ENCODE measurements at regions not wholly inside any gene's neighbourhood (a gene's known extent, or its start where the extent isn't known, plus 50 kb on each side); places are given as distances from the start of the nearest gene placed in this dataset.

- H3K36me3 ChIP-seq (ENCODE audit: low read depth, low read length), result no peaks in the 10 kb centered on the region
- no peak for ATAC-seq
- no peaks in the 10 kb centered on the region for H3K27me3 ChIP-seq (ENCODE audit: low read length)
- BruUV-seq (replicated peaks), result no TSS peak
- H3K9me3 ChIP-seq (ENCODE audit: low read length), result no peaks in the 10 kb centered on the region; the same call in 1 of the 2 replicates
- no peak overlapping the region for H3K4me3 ChIP-seq (ENCODE audit: low read length)
- ChIA-PET POLR2A (ENCODE audit: unreplicated experiment) (no interaction called here), CTCF (no interaction called here)
- no peaks in the 10 kb centered on the region for H3K4me1 ChIP-seq (ENCODE audit: insufficient read depth, low read length)
- no peaks in the 10 kb centered on the region for H3K79me2 ChIP-seq (ENCODE audit: low read length)
- H3K9me2 ChIP-seq (replicated peaks; ENCODE audit: low read length), result no peaks in the 10 kb centered on the region
- H2AFZ ChIP-seq (ENCODE audit: low read length), result no peak overlapping the region
- TF ChIP-seq EZH2 (IDR thresholded peaks at IDR 0.05; ENCODE audit: low read length, unreplicated experiment), result no peak
- no peak for TF ChIP-seq EZH2phosphoT487 (IDR thresholded peaks at IDR 0.05; ENCODE audit: borderline replicate concordance, low read length)
- TF ChIP-seq, protein P1, sequence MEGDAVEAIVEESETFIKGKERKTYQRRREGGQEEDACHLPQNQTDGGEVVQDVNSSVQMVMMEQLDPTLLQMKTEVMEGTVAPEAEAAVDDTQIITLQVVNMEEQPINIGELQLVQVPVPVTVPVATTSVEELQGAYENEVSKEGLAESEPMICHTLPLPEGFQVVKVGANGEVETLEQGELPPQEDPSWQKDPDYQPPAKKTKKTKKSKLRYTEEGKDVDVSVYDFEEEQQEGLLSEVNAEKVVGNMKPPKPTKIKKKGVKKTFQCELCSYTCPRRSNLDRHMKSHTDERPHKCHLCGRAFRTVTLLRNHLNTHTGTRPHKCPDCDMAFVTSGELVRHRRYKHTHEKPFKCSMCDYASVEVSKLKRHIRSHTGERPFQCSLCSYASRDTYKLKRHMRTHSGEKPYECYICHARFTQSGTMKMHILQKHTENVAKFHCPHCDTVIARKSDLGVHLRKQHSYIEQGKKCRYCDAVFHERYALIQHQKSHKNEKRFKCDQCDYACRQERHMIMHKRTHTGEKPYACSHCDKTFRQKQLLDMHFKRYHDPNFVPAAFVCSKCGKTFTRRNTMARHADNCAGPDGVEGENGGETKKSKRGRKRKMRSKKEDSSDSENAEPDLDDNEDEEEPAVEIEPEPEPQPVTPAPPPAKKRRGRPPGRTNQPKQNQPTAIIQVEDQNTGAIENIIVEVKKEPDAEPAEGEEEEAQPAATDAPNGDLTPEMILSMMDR (conservative IDR thresholded peaks at IDR 0.05; ENCODE audit: low read depth, low read length), result no peak
- H3K4me2 ChIP-seq (ENCODE audit: low read length), result no peak overlapping the region
- intact Hi-C loops (cut with micrococcal nuclease), result no loop called here
- H3F3A ChIP-seq (ENCODE audit: low read length, unreplicated experiment), result no peaks in the 10 kb centered on the region
- H3K27ac ChIP-seq (ENCODE audit: low read length), result no peak overlapping the region
- no peak for DNase-seq
- H3K9ac ChIP-seq (ENCODE audit: low read length), result no peak overlapping the region
- no peaks in the 10 kb centered on the region for H4K20me1 ChIP-seq (ENCODE audit: low read length)
Observed at GRCh38 chr6:166019214-166019613, 148.4 kb downstream of the TBXT start.

- no peaks in the 10 kb centered on the region for H3K36me3 ChIP-seq (ENCODE audit: low read depth, low read length)
- no peaks in the 10 kb centered on the region for H3K9me2 ChIP-seq (replicated peaks; ENCODE audit: low read length)
- DNase-seq (no peak), ATAC-seq (no peak)
- no peaks in the 10 kb centered on the region for H3K79me2 ChIP-seq (ENCODE audit: low read length)
- H3K4me1 ChIP-seq (ENCODE audit: insufficient read depth, low read length), result no peaks in the 10 kb centered on the region
- no peak overlapping the region for H2AFZ ChIP-seq (ENCODE audit: low read length)
- H3K4me3 ChIP-seq (ENCODE audit: low read length), result no peak overlapping the region
- no peaks in the 10 kb centered on the region for H3F3A ChIP-seq (ENCODE audit: low read length, unreplicated experiment)
- TF ChIP-seq EZH2 (IDR thresholded peaks at IDR 0.05; ENCODE audit: low read length, unreplicated experiment), result no peak
- TF ChIP-seq, protein P1 (conservative IDR thresholded peaks at IDR 0.05; ENCODE audit: low read depth, low read length), result no peak
- no peak for TF ChIP-seq EZH2phosphoT487 (IDR thresholded peaks at IDR 0.05; ENCODE audit: borderline replicate concordance, low read length)
- no peaks in the 10 kb centered on the region for H3K27me3 ChIP-seq (ENCODE audit: low read length)
- no TSS peak for BruUV-seq (replicated peaks)
- no peaks in the 10 kb centered on the region; the same call in 1 of the 2 replicates for H3K9me3 ChIP-seq (ENCODE audit: low read length)
- intact Hi-C loops (cut with micrococcal nuclease), result no loop called here
- no peak overlapping the region for H3K9ac ChIP-seq (ENCODE audit: low read length)
- H3K4me2 ChIP-seq (ENCODE audit: low read length), result no peak overlapping the region
- no peak overlapping the region for H3K27ac ChIP-seq (ENCODE audit: low read length)
- no peaks in the 10 kb centered on the region for H4K20me1 ChIP-seq (ENCODE audit: low read length)
- POLR2A ChIA-PET (ENCODE audit: unreplicated experiment), result no interaction called here
- CTCF ChIA-PET, result no interaction called here
Observed at GRCh38 chr6:166017032-166017635, 150.5 kb downstream of the TBXT start.

DNA sequence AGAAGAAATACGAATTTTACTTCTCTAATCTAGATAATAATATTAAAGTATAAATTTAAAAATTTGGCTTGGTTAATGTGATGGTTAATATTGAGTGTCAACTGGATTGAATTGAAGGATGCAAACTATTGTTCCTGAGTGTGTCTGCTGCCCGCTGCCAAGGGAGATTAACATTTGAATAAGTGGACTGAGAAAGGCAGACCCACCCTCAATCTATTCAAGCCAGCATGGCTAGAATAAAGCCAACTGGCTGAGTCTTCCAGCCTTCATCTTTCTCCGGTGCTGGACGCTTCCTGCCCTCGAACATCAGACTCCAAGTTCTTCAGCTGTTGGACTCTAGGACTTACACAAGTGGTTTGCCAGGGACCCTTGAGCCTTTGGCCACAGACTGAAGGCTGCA lies 152.7 kb downstream of the TBXT start:
- no peaks in the 10 kb centered on the region for H3F3A ChIP-seq (ENCODE audit: low read length, unreplicated experiment)
- no peaks in the 10 kb centered on the region; the same call in 1 of the 2 replicates for H3K9me3 ChIP-seq (ENCODE audit: low read length)
- ChIA-PET CTCF (no interaction called here), POLR2A (ENCODE audit: unreplicated experiment) (no interaction called here)
- TF ChIP-seq EZH2 (IDR thresholded peaks at IDR 0.05; ENCODE audit: low read length, unreplicated experiment) (no peak), EZH2phosphoT487 (IDR thresholded peaks at IDR 0.05; ENCODE audit: borderline replicate concordance, low read length) (no peak)
- TF ChIP-seq, protein P1 (conservative IDR thresholded peaks at IDR 0.05; ENCODE audit: low read depth, low read length), result no peak
- H3K36me3 ChIP-seq (ENCODE audit: low read depth, low read length), result no peaks in the 10 kb centered on the region
- intact Hi-C loops (cut with micrococcal nuclease), result no loop called here
- no peak overlapping the region for H2AFZ ChIP-seq (ENCODE audit: low read length)
- no peaks in the 10 kb centered on the region for H4K20me1 ChIP-seq (ENCODE audit: low read length)
- no peaks in the 10 kb centered on the region for H3K79me2 ChIP-seq (ENCODE audit: low read length)
- DNase-seq (no peak), ATAC-seq (no peak)
- no peaks in the 10 kb centered on the region for H3K9me2 ChIP-seq (replicated peaks; ENCODE audit: low read length)
- H3K4me3 ChIP-seq (ENCODE audit: low read length), result no peak overlapping the region
- H3K4me2 ChIP-seq (ENCODE audit: low read length), result no peak overlapping the region
- no peak overlapping the region for H3K9ac ChIP-seq (ENCODE audit: low read length)
- H3K27me3 ChIP-seq (ENCODE audit: low read length), result no peaks in the 10 kb centered on the region
- H3K4me1 ChIP-seq (ENCODE audit: insufficient read depth, low read length), result no peaks in the 10 kb centered on the region
- no TSS peak for BruUV-seq (replicated peaks)
- no peak overlapping the region for H3K27ac ChIP-seq (ENCODE audit: low read length)
